ENCODE measurements at regions not wholly inside any gene's neighbourhood (a gene's known extent, or its start where the extent isn't known, plus 50 kb on each side); places are given as distances from the start of the nearest gene placed in this dataset.

- Mint-ChIP-seq H3K4me3 (no peak overlapping the region), H3K9me3 (peaks cover 3% of the 10 kb centered on the region), H3K36me3 (no peaks in the 10 kb centered on the region), H3K27ac (peak overlapping the region; percentile 51 to 86), H3K4me1 (ENCODE audit: low read depth in 2 of 2) (peaks cover 60 to 65% of the 10 kb centered on the region in 2 donors), H3K27me3 (peaks cover 0 to 2% of the 10 kb centered on the region in 2 donors)
- ATAC-seq, result no peak
- DNase-seq (ENCODE audit: low spot score), result no peak
These were observed 120.8 kb upstream of the PTPN1 start for GRCh38 chr20:50389438-50389807.

GRCh38 chr20:50389808-50390684 is 120.1 kb upstream of the PTPN1 start:
- ATAC-seq (no peak), DNase-seq (ENCODE audit: low spot score) (no peak)
- Mint-ChIP-seq H3K27me3 (peaks cover 3 to 8% of the 10 kb centered on the region in 2 donors), H3K4me3 (no peak overlapping the region), H3K36me3 (no peaks in the 10 kb centered on the region), H3K9me3 (no peaks in the 10 kb centered on the region), H3K27ac (peak overlapping the region; percentile 51 to 86), H3K4me1 (ENCODE audit: low read depth in 2 of 2) (peaks cover 58 to 64% of the 10 kb centered on the region in 2 donors)

GRCh38 chr20:50390685-50391443 is 119.3 kb upstream of the PTPN1 start:
- Mint-ChIP-seq H3K36me3 (no peaks in the 10 kb centered on the region), H3K4me3 (no peak overlapping the region), H3K9me3 (no peaks in the 10 kb centered on the region), H3K27ac (peak overlapping the region; percentile 45 to 51), H3K4me1 (ENCODE audit: low read depth in 2 of 2) (peaks cover 50 to 55% of the 10 kb centered on the region in 2 donors), H3K27me3 (peaks cover 3 to 8% of the 10 kb centered on the region in 2 donors)
- DNase-seq (ENCODE audit: low spot score) (no peak), ATAC-seq (no peak)

GRCh38 chr20:50391444-50392137 is 118.6 kb upstream of the PTPN1 start:
- H3K27me3 Mint-ChIP-seq, result peaks cover 3 to 8% of the 10 kb centered on the region in 2 donors
- H3K4me1 Mint-ChIP-seq (ENCODE audit: low read depth in 2 of 2), result peaks cover 45 to 50% of the 10 kb centered on the region in 2 donors
- H3K27ac Mint-ChIP-seq, result peak overlapping the region; percentile 45 to 51
- no peaks in the 10 kb centered on the region for H3K9me3 Mint-ChIP-seq
- DNase-seq (ENCODE audit: low spot score) (no peak), ATAC-seq (no peak)
- H3K4me3 Mint-ChIP-seq, result peak overlapping the region; percentile 23
- H3K36me3 Mint-ChIP-seq, result no peaks in the 10 kb centered on the region

- no peak for DNase-seq (ENCODE audit: low spot score)
- peak; percentile 70 to 75 for ATAC-seq
- Mint-ChIP-seq H3K27me3 (peaks cover 6 to 8% of the 10 kb centered on the region in 2 donors), H3K9me3 (no peaks in the 10 kb centered on the region), H3K27ac (peak overlapping the region; percentile 4 to 45), H3K36me3 (no peaks in the 10 kb centered on the region), H3K4me1 (ENCODE audit: low read depth in 2 of 2) (peaks cover 43 to 46% of the 10 kb centered on the region in 2 donors), H3K4me3 (peak overlapping the region; percentile 23)
These were observed 117.9 kb upstream of the PTPN1 start for GRCh38 chr20:50392138-50392866.

- no peaks in the 10 kb centered on the region for H3K36me3 Mint-ChIP-seq
- H3K9me3 Mint-ChIP-seq, result no peaks in the 10 kb centered on the region
- peaks cover 6 to 8% of the 10 kb centered on the region in 2 donors for H3K27me3 Mint-ChIP-seq
- peaks cover 36 to 41% of the 10 kb centered on the region in 2 donors for H3K4me1 Mint-ChIP-seq (ENCODE audit: low read depth in 2 of 2)
- ATAC-seq (no peak), DNase-seq (ENCODE audit: low spot score) (no peak)
- no peak overlapping the region for H3K4me3 Mint-ChIP-seq
- H3K27ac Mint-ChIP-seq, result no peak overlapping the region
These were observed 116.9 kb upstream of the PTPN1 start for GRCh38 chr20:50393242-50393641.

GRCh38 chr20:50393990-50394561 is 116.1 kb upstream of the PTPN1 start:
- H3K4me1 Mint-ChIP-seq (ENCODE audit: low read depth in 2 of 2), result peaks cover 28 to 34% of the 10 kb centered on the region in 2 donors
- H3K9me3 Mint-ChIP-seq, result no peaks in the 10 kb centered on the region
- no peak overlapping the region for H3K4me3 Mint-ChIP-seq
- peaks cover 6 to 8% of the 10 kb centered on the region in 2 donors for H3K27me3 Mint-ChIP-seq
- H3K27ac Mint-ChIP-seq, result no peak overlapping the region
- DNase-seq (ENCODE audit: low spot score) (no peak), ATAC-seq (no peak)
- H3K36me3 Mint-ChIP-seq, result no peaks in the 10 kb centered on the region

GRCh38 chr20:50394569-50394968 is 115.6 kb upstream of the PTPN1 start:
- Mint-ChIP-seq H3K4me1 (ENCODE audit: low read depth in 2 of 2) (peaks cover 26 to 32% of the 10 kb centered on the region in 2 donors), H3K4me3 (no peak overlapping the region), H3K9me3 (no peaks in the 10 kb centered on the region), H3K36me3 (no peaks in the 10 kb centered on the region), H3K27ac (peak overlapping the region in 1 of 2 donors; percentile 28), H3K27me3 (peaks cover 6 to 8% of the 10 kb centered on the region in 2 donors)
- no peak for ATAC-seq
- no peak for DNase-seq (ENCODE audit: low spot score)

- Mint-ChIP-seq H3K9me3 (no peaks in the 10 kb centered on the region), H3K4me1 (ENCODE audit: low read depth in 2 of 2) (peaks cover 28 to 31% of the 10 kb centered on the region in 2 donors), H3K27me3 (peaks cover 6 to 9% of the 10 kb centered on the region in 2 donors), H3K27ac (no peak overlapping the region), H3K36me3 (no peaks in the 10 kb centered on the region), H3K4me3 (no peak overlapping the region)
- ATAC-seq, result no peak
- DNase-seq (ENCODE audit: low spot score), result no peak
These were observed 114.9 kb upstream of the PTPN1 start for GRCh38 chr20:50395251-50395729.

GRCh38 chr20:50395914-50396488 is 114.2 kb upstream of the PTPN1 start:
- Mint-ChIP-seq H3K9me3 (no peaks in the 10 kb centered on the region), H3K27ac (no peak overlapping the region)
- no peak for ATAC-seq

GRCh38 chr20:50396623-50397022 is 113.6 kb upstream of the PTPN1 start:
- peaks cover 6 to 14% of the 10 kb centered on the region in 2 donors for H3K27me3 Mint-ChIP-seq
- no peaks in the 10 kb centered on the region for H3K9me3 Mint-ChIP-seq
- H3K4me1 Mint-ChIP-seq (ENCODE audit: low read depth in 2 of 2), result peaks cover 30 to 32% of the 10 kb centered on the region in 2 donors
- peak overlapping the region; percentile 10 to 21 for H3K27ac Mint-ChIP-seq
- no peak overlapping the region for H3K4me3 Mint-ChIP-seq
- H3K36me3 Mint-ChIP-seq, result no peaks in the 10 kb centered on the region
- ATAC-seq (no peak), DNase-seq (ENCODE audit: low spot score) (no peak)

More at GRCh38 chr20:50395914-50396488, 114.2 kb upstream of the PTPN1 start:
- DNase-seq (ENCODE audit: low spot score), result no peak
- Mint-ChIP-seq H3K27me3 (peaks cover 6 to 14% of the 10 kb centered on the region in 2 donors), H3K4me1 (ENCODE audit: low read depth in 2 of 2) (peaks cover 33 to 38% of the 10 kb centered on the region in 2 donors), H3K36me3 (no peaks in the 10 kb centered on the region), H3K4me3 (no peak overlapping the region)

GRCh38 chr20:50397058-50397457 is 113.1 kb upstream of the PTPN1 start:
- Mint-ChIP-seq H3K9me3 (no peaks in the 10 kb centered on the region), H3K4me3 (no peak overlapping the region), H3K36me3 (no peaks in the 10 kb centered on the region), H3K27me3 (peaks cover 6 to 14% of the 10 kb centered on the region in 2 donors), H3K4me1 (ENCODE audit: low read depth in 2 of 2) (peaks cover 29 to 31% of the 10 kb centered on the region in 2 donors), H3K27ac (peak overlapping the region; percentile 10 to 21)
- DNase-seq (ENCODE audit: low spot score) (no peak), ATAC-seq (no peak)
